ENCODE measurements at regions not wholly inside any gene's neighbourhood (a gene's known extent, or its start where the extent isn't known, plus 50 kb on each side); places are given as distances from the start of the nearest gene placed in this dataset.

GRCh38 chr2:22279541-22279940 lies 1105.4 kb upstream of the KLHL29 start:
- dilution Hi-C loops (cut with HindIII; ENCODE audit: low sequenced_read_pairs, unreplicated experiment) (no loop called here), intact Hi-C loops (cut with micrococcal nuclease) (no loop called here), in situ Hi-C loops (cut with MboI; ENCODE audit: low sequenced_read_pairs) (no loop called here)
- no peak for ATAC-seq (ENCODE audit: low read depth)
- ChIA-PET CTCF (no interaction called here), POLR2A (ENCODE audit: unreplicated experiment) (no interaction called here)
- Histone ChIP-seq H4K91ac (ENCODE audit: insufficient read depth, low read depth, low read length) (no peak overlapping the region), H2AFZ (replicated peaks; ENCODE audit: low read length, poor library complexity) (no peak overlapping the region), H3K4me2 (ENCODE audit: low read depth, low read length) (no peak overlapping the region), H2BK20ac (ENCODE audit: low read depth, low read length) (no peak overlapping the region), H2AK9ac (replicated peaks; ENCODE audit: low read depth, low read length, poor library complexity) (no peak overlapping the region), H4K5ac (ENCODE audit: low read depth, low read length) (no peak overlapping the region), H2AK5ac (ENCODE audit: low read depth, low read length) (no peak overlapping the region), H3K27ac (ENCODE audit: insufficient read depth, low read length) (no peak overlapping the region), H3K4me1 (ENCODE audit: control insufficient read depth, insufficient read depth, low read length) (no peaks in the 10 kb centered on the region), H3K27me3 (ENCODE audit: control insufficient read depth, insufficient read depth, low read length) (no peaks in the 10 kb centered on the region), H3K23ac (ENCODE audit: low read depth, low read length) (no peak overlapping the region), H4K20me1 (ENCODE audit: insufficient read depth, low read length) (no peaks in the 10 kb centered on the region), H3K36me3 (ENCODE audit: control insufficient read depth, insufficient read depth, low read length) (no peaks in the 10 kb centered on the region), H3K9me1 (ENCODE audit: insufficient read depth, low read length) (no peaks in the 10 kb centered on the region), H2BK120ac (ENCODE audit: low read depth, low read length) (no peak overlapping the region), H3K14ac (replicated peaks; ENCODE audit: low read depth, low read length) (no peak overlapping the region), H3K56ac (ENCODE audit: extremely low read depth, insufficient read depth, low read length) (no peak overlapping the region), H3K4ac (ENCODE audit: low read depth, low read length) (no peak overlapping the region), H2BK15ac (ENCODE audit: low read depth, low read length) (no peak overlapping the region), H3K79me1 (ENCODE audit: low read depth in 1 of 2, low read length in 2 of 2) (no peaks in the 10 kb centered on the region), H2BK5ac (ENCODE audit: low read depth, low read length, poor library complexity, severe bottlenecking) (no peak overlapping the region), H3K9ac (ENCODE audit: low read depth, low read length) (no peak overlapping the region), H3K18ac (ENCODE audit: low read depth, low read length) (no peak overlapping the region), H4K8ac (ENCODE audit: low read depth in 2 of 2, low read length in 2 of 2) (no peak overlapping the region), H3K4me3 (ENCODE audit: insufficient read depth, low read depth, low read length) (no peak overlapping the region), H3K9me3 (ENCODE audit: control insufficient read depth, insufficient read depth, low read length) (no peaks in the 10 kb centered on the region; the same call in 1 of the 2 replicates)
- no peak for DNase-seq
- TF ChIP-seq MAZ (IDR thresholded peaks at IDR 0.05; ENCODE audit: borderline replicate concordance, low read depth, low read length) (no peak), BHLHE40 (IDR thresholded peaks at IDR 0.05; ENCODE audit: low read depth, low read length) (no peak), CTCF (conservative IDR thresholded peaks at IDR 0.05; ENCODE audit: low read depth, low read length) (no peak), MAFK (IDR thresholded peaks at IDR 0.05; ENCODE audit: low read depth, low read length) (no peak), RAD21 (IDR thresholded peaks at IDR 0.05; ENCODE audit: low read length) (no peak), RCOR1 (IDR thresholded peaks at IDR 0.05; ENCODE audit: insufficient replicate concordance, low read length) (no peak), CEBPB (IDR thresholded peaks at IDR 0.05; ENCODE audit: low read depth, low read length) (no peak)
- no TSS peak for BruUV-seq (replicated peaks)

Measured in IMR-90 (cell line).